ENCODE measurements at regions not wholly inside any gene's neighbourhood (a gene's known extent, or its start where the extent isn't known, plus 50 kb on each side); places are given as distances from the start of the nearest gene placed in this dataset.

GRCh38 chr4:160299608-160300007 is 1196.7 kb downstream of the RAPGEF2 start:
- no peaks in the 10 kb centered on the region for H4K20me1 ChIP-seq (ENCODE audit: insufficient read depth, low read length)
- no peaks in the 10 kb centered on the region for H3K36me3 ChIP-seq (replicated peaks; ENCODE audit: low read depth, low read length)
- TF ChIP-seq CTCF (IDR thresholded peaks at IDR 0.05; ENCODE audit: low read depth, low read length) (no peak), EZH2phosphoT487 (IDR thresholded peaks at IDR 0.05; ENCODE audit: low read depth) (no peak)
- no peaks in the 10 kb centered on the region for H3K27me3 ChIP-seq (ENCODE audit: low read depth, low read length)
- no peak overlapping the region for H3K9ac ChIP-seq (ENCODE audit: low read length)
- H3K27ac ChIP-seq (ENCODE audit: low read length) = no peak overlapping the region
- no peak overlapping the region for H3K4me2 ChIP-seq (ENCODE audit: low read length)
- H3K79me2 ChIP-seq (ENCODE audit: low read length) = no peaks in the 10 kb centered on the region
- no peak overlapping the region for H2AFZ ChIP-seq (ENCODE audit: low read depth, low read length)
- H3K4me1 ChIP-seq (ENCODE audit: low read length) = peaks cover 4% of the 10 kb centered on the region; the same call in 1 of the 2 replicates
- H3K4me3 ChIP-seq (ENCODE audit: low read length) = no peak overlapping the region
- no peaks in the 10 kb centered on the region for H3K9me3 ChIP-seq (ENCODE audit: insufficient read depth, low read length)

DNA sequence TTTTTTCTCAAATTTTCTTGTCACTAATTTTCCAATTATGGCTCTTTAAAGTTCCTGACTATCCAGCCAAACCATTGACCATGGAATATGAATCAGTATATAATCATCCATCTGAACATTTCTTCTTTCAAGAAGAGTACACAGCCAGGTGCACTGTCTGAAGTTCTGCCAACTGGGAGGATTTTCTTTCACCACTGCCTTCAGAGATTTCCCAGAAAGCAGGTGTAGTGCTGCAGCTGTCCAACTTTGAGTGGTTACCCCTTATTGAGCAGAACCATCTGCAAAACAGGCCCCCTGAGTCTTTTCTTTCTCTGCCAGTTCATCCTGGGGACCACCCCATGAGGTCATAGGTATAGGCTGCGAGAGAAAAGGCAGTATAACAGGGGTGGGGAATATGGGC is 1213.2 kb downstream of the RAPGEF2 start:
- no peak overlapping the region for H3K4me3 ChIP-seq (ENCODE audit: low read length)
- H3K4me1 ChIP-seq (ENCODE audit: low read length) = peaks cover 5% of the 10 kb centered on the region; the same call in 1 of the 2 replicates
- no peaks in the 10 kb centered on the region for H4K20me1 ChIP-seq (ENCODE audit: insufficient read depth, low read length)
- no peaks in the 10 kb centered on the region for H3K27me3 ChIP-seq (ENCODE audit: low read depth, low read length)
- TF ChIP-seq CTCF (IDR thresholded peaks at IDR 0.05; ENCODE audit: low read depth, low read length) = no peak
- no peak for TF ChIP-seq EZH2phosphoT487 (IDR thresholded peaks at IDR 0.05; ENCODE audit: low read depth)
- H3K36me3 ChIP-seq (replicated peaks; ENCODE audit: low read depth, low read length) = no peaks in the 10 kb centered on the region
- H3K9me3 ChIP-seq (ENCODE audit: insufficient read depth, low read length) = no peaks in the 10 kb centered on the region
- H3K79me2 ChIP-seq (ENCODE audit: low read length) = no peaks in the 10 kb centered on the region
- H3K9ac ChIP-seq (ENCODE audit: low read length) = no peak overlapping the region
- no peak overlapping the region for H2AFZ ChIP-seq (ENCODE audit: low read depth, low read length)
- no peak overlapping the region for H3K27ac ChIP-seq (ENCODE audit: low read length)
- H3K4me2 ChIP-seq (ENCODE audit: low read length) = no peak overlapping the region

DNA sequence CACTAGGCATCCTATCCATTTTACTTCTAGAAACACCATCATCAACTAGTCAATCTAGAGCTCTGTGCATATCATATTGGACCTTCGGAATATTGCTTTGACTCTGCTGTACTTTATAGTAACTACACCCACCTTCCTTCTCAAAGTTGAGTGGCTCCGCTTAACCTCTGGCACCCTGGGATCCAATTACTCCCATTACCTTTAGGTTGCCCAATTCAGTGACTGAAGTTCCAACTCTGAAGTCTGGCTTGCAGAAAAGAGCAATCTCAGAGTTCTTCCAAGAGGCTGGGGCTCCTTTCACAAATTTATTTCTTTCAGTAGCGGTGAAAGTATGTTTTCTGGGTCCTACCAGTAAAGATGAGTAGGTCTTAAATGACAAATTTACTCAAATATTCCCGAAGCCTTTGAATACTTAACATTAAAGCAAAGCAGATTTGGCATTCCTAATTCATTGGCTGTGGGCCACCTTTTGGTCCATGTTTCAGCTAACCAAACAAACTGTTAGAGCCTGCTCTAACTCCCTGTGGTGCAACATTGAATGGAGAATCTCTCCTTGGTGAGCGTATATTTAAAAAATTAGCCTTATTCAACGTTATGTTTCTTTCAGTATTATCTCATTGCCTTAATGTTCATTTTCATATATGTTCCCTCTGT is 1215.8 kb downstream of the RAPGEF2 start:
- H3K4me3 ChIP-seq (ENCODE audit: low read length) = no peak overlapping the region
- no peaks in the 10 kb centered on the region for H3K27me3 ChIP-seq (ENCODE audit: low read depth, low read length)
- H3K4me1 ChIP-seq (ENCODE audit: low read length) = peaks cover 5% of the 10 kb centered on the region; the same call in 1 of the 2 replicates
- no peak for TF ChIP-seq EZH2phosphoT487 (IDR thresholded peaks at IDR 0.05; ENCODE audit: low read depth)
- TF ChIP-seq CTCF (IDR thresholded peaks at IDR 0.05; ENCODE audit: low read depth, low read length) = no peak
- no peak overlapping the region for H2AFZ ChIP-seq (ENCODE audit: low read depth, low read length)
- H3K79me2 ChIP-seq (ENCODE audit: low read length) = no peaks in the 10 kb centered on the region
- no peaks in the 10 kb centered on the region for H3K9me3 ChIP-seq (ENCODE audit: insufficient read depth, low read length)
- no peaks in the 10 kb centered on the region for H3K36me3 ChIP-seq (replicated peaks; ENCODE audit: low read depth, low read length)
- H3K27ac ChIP-seq (ENCODE audit: low read length) = no peak overlapping the region
- no peak overlapping the region for H3K9ac ChIP-seq (ENCODE audit: low read length)
- H3K4me2 ChIP-seq (ENCODE audit: low read length) = no peak overlapping the region
- H4K20me1 ChIP-seq (ENCODE audit: insufficient read depth, low read length) = no peaks in the 10 kb centered on the region

- H3K27me3 ChIP-seq (ENCODE audit: low read depth, low read length) = no peaks in the 10 kb centered on the region
- no peak overlapping the region for H3K9ac ChIP-seq (ENCODE audit: low read length)
- TF ChIP-seq EZH2phosphoT487 (IDR thresholded peaks at IDR 0.05; ENCODE audit: low read depth) (no peak), CTCF (IDR thresholded peaks at IDR 0.05; ENCODE audit: low read depth, low read length) (no peak)
- no peaks in the 10 kb centered on the region for H4K20me1 ChIP-seq (ENCODE audit: insufficient read depth, low read length)
- peaks cover 5% of the 10 kb centered on the region; the same call in 1 of the 2 replicates for H3K4me1 ChIP-seq (ENCODE audit: low read length)
- no peak overlapping the region for H2AFZ ChIP-seq (ENCODE audit: low read depth, low read length)
- H3K4me3 ChIP-seq (ENCODE audit: low read length) = no peak overlapping the region
- no peaks in the 10 kb centered on the region for H3K9me3 ChIP-seq (ENCODE audit: insufficient read depth, low read length)
- H3K4me2 ChIP-seq (ENCODE audit: low read length) = no peak overlapping the region
- H3K27ac ChIP-seq (ENCODE audit: low read length) = no peak overlapping the region
- no peaks in the 10 kb centered on the region for H3K36me3 ChIP-seq (replicated peaks; ENCODE audit: low read depth, low read length)
- H3K79me2 ChIP-seq (ENCODE audit: low read length) = no peaks in the 10 kb centered on the region
Observed at GRCh38 chr4:160319221-160319867, 1216.5 kb downstream of the RAPGEF2 start.

Data from OCI-LY3 (cell line).